ENCODE measurements at regions not wholly inside any gene's neighbourhood (a gene's known extent, or its start where the extent isn't known, plus 50 kb on each side); places are given as distances from the start of the nearest gene placed in this dataset.

DNA sequence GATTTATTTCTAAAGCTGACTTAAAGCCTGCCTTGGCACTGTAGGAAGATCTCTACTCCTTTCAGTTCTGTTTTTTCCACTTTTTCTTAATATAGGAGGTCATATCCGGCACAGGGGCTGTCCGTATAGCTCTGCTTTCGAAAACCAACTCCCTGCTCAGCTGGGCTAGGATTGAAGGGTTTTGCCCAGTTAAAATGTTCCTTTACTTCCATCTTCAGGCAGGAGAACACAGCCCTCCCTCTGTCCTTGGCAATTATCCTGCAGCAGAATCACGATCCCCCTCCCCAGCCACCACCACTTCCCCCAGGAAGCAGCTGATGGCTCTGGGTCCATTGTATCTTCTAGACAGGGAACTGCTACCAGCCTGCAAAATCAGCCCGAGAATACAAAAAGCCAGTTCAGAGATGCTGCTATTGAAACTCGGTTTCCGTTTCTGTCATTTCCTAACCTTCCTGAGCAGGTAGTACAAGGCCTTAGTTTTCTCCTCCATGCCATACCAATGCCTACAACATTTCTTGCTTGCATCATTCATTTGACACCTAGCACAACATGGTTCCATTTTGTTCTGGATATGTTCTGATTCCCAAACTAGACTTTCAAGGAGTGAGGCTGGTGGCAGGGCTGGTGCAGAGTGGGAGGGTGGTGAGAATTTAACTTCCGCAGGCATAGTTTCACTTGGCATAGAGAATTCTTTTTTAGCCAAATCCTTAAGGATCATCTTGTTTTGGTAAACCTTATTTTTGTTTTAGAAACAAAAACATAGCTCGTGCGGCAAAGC is 53.9 kb downstream of the FAM50B start:
- TF ChIP-seq, protein P1, sequence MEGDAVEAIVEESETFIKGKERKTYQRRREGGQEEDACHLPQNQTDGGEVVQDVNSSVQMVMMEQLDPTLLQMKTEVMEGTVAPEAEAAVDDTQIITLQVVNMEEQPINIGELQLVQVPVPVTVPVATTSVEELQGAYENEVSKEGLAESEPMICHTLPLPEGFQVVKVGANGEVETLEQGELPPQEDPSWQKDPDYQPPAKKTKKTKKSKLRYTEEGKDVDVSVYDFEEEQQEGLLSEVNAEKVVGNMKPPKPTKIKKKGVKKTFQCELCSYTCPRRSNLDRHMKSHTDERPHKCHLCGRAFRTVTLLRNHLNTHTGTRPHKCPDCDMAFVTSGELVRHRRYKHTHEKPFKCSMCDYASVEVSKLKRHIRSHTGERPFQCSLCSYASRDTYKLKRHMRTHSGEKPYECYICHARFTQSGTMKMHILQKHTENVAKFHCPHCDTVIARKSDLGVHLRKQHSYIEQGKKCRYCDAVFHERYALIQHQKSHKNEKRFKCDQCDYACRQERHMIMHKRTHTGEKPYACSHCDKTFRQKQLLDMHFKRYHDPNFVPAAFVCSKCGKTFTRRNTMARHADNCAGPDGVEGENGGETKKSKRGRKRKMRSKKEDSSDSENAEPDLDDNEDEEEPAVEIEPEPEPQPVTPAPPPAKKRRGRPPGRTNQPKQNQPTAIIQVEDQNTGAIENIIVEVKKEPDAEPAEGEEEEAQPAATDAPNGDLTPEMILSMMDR (IDR thresholded peaks at IDR 0.05) = no peak
- TF ChIP-seq EZH2 (IDR thresholded peaks at IDR 0.05; ENCODE audit: borderline replicate concordance, insufficient read depth, low read depth, low read length, poor library complexity, severe bottlenecking) = no peak

All from B cell (primary cell).